ENCODE measurements at regions not wholly inside any gene's neighbourhood (a gene's known extent, or its start where the extent isn't known, plus 50 kb on each side); places are given as distances from the start of the nearest gene placed in this dataset.

DNA sequence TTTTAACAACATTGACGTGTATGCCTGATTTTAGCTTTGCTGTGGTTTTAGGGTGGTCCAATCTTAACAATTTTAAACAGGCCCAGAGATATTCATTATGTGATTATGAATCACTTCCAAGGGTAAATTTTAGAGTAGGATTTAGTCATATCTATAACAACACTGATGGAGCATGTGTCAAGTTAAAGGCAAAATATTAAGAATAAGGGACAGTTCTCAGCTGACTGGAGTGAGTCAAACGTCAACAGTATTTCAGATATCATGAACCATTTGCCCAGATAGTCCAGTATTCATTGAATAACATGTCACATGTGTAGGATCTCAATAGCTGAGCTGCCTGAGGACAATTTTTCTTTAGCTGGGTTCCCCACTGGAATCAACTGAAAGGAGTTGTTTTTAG, 61.3 kb upstream of the VCX2 start:
- no peaks in the 10 kb centered on the region for H3K27me3 ChIP-seq (replicated peaks; ENCODE audit: control insufficient read depth, insufficient read depth, low read length)
- H3K9me3 Mint-ChIP-seq (ENCODE audit: unreplicated experiment): no peaks in the 10 kb centered on the region
- no peaks in the 10 kb centered on the region for H3K36me3 ChIP-seq (ENCODE audit: control insufficient read depth, insufficient read depth, low read length)
- ChIA-PET CTCF (no interaction called here), POLR2A (no interaction called here)
- H3K4me3 Mint-ChIP-seq (ENCODE audit: unreplicated experiment): no peak overlapping the region
- no peaks in the 10 kb centered on the region for H3K4me1 Mint-ChIP-seq (ENCODE audit: low read depth, unreplicated experiment)
- H3K4me1 ChIP-seq: no peaks in the 10 kb centered on the region
- no peak overlapping the region for H3K27ac Mint-ChIP-seq (ENCODE audit: unreplicated experiment)
- H3K27me3 Mint-ChIP-seq (ENCODE audit: insufficient read depth, unreplicated experiment): no peaks in the 10 kb centered on the region
- no TSS peak for BruUV-seq (replicated peaks)
- H3K9me3 ChIP-seq: no peaks in the 10 kb centered on the region
- intact Hi-C loops (cut with micrococcal nuclease; ENCODE audit: unreplicated experiment): no loop called here
- H3K36me3 Mint-ChIP-seq (ENCODE audit: insufficient read depth, unreplicated experiment): no peaks in the 10 kb centered on the region
- no peak overlapping the region for H3K4me3 ChIP-seq (ENCODE audit: low read depth, low read length)
- TF ChIP-seq, protein P1, sequence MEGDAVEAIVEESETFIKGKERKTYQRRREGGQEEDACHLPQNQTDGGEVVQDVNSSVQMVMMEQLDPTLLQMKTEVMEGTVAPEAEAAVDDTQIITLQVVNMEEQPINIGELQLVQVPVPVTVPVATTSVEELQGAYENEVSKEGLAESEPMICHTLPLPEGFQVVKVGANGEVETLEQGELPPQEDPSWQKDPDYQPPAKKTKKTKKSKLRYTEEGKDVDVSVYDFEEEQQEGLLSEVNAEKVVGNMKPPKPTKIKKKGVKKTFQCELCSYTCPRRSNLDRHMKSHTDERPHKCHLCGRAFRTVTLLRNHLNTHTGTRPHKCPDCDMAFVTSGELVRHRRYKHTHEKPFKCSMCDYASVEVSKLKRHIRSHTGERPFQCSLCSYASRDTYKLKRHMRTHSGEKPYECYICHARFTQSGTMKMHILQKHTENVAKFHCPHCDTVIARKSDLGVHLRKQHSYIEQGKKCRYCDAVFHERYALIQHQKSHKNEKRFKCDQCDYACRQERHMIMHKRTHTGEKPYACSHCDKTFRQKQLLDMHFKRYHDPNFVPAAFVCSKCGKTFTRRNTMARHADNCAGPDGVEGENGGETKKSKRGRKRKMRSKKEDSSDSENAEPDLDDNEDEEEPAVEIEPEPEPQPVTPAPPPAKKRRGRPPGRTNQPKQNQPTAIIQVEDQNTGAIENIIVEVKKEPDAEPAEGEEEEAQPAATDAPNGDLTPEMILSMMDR (IDR thresholded peaks at IDR 0.05; ENCODE audit: insufficient read depth in 1 of 2, low read depth in 1 of 2, low read length in 1 of 2, severe bottlenecking in 1 of 2, unreplicated experiment in 1 of 2): no peak
- no peak for DNase-seq

DNA sequence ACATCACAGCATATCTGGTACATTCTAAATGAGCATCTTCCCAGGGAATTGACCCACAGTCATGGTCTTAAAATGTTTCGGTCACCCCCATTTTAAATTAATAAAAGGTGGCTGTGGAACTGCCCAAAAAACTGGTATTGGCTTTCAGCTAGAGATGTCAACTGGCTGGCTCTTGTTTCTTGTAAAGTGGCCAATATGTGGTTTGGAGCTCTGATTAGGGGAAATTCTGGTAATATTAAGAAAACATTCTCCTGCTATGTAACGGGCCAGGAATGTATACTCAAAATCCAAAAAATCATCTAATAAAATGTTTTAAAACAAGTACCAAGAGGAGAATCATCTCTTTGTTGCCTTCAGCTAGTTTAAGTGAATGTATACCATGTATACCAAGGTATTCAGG, 62.0 kb upstream of the VCX2 start:
- CTCF ChIA-PET: no interaction called here
- H3K36me3 Mint-ChIP-seq (ENCODE audit: insufficient read depth, unreplicated experiment): no peaks in the 10 kb centered on the region
- no peak overlapping the region for H3K4me3 ChIP-seq (ENCODE audit: low read depth, low read length)

DNA sequence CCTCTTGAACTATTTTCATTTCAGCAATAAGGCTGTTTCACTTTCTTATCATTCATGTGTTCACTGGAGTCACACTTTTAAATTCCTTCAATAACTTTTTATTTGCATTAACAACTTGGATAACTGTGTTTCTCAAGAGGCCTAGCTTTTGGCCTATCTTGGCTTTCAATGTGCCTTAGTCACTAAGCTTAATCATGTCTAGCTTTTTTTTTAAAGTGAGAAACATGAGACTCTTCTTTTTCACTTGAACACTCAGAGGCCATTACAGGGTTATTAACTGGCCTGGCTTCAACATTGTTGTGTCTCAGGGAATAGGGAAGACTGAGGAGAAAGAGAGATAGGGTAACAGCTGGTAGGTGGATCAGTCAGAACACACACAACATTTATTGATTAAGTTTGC, 64.0 kb upstream of the VCX2 start:
- H3K36me3 ChIP-seq (ENCODE audit: control insufficient read depth, insufficient read depth, low read length): no peaks in the 10 kb centered on the region
- H3K4me1 ChIP-seq: no peaks in the 10 kb centered on the region
- H3K36me3 Mint-ChIP-seq (ENCODE audit: insufficient read depth, unreplicated experiment): no peaks in the 10 kb centered on the region
- H3K27me3 ChIP-seq (replicated peaks; ENCODE audit: control insufficient read depth, insufficient read depth, low read length): no peaks in the 10 kb centered on the region
- intact Hi-C loops (cut with micrococcal nuclease; ENCODE audit: unreplicated experiment): loop anchor here (5.0 kb wide), 1 partner anchor 238 kb away; no protein-coding TSS in a partner anchor
- TF ChIP-seq, protein P1 (IDR thresholded peaks at IDR 0.05; ENCODE audit: insufficient read depth in 1 of 2, low read depth in 1 of 2, low read length in 1 of 2, severe bottlenecking in 1 of 2, unreplicated experiment in 1 of 2): no peak
- no peak overlapping the region for H3K27ac Mint-ChIP-seq (ENCODE audit: unreplicated experiment)
- CTCF ChIA-PET: no interaction called here
- H3K4me3 ChIP-seq (ENCODE audit: low read depth, low read length): no peak overlapping the region
- H3K4me3 Mint-ChIP-seq (ENCODE audit: unreplicated experiment): no peak overlapping the region
- no peaks in the 10 kb centered on the region for H3K4me1 Mint-ChIP-seq (ENCODE audit: low read depth, unreplicated experiment)
- POLR2A ChIA-PET: no interaction called here
- H3K9me3 Mint-ChIP-seq (ENCODE audit: unreplicated experiment): no peaks in the 10 kb centered on the region
- BruUV-seq (replicated peaks): no TSS peak
- no peak for DNase-seq
- no peaks in the 10 kb centered on the region for H3K27me3 Mint-ChIP-seq (ENCODE audit: insufficient read depth, unreplicated experiment)
- no peaks in the 10 kb centered on the region for H3K9me3 ChIP-seq

More for the DNA sequence above, 62.0 kb upstream of the VCX2 start:
- Mint-ChIP-seq H3K27ac (ENCODE audit: unreplicated experiment) (no peak overlapping the region), H3K4me3 (ENCODE audit: unreplicated experiment) (no peak overlapping the region), H3K27me3 (ENCODE audit: insufficient read depth, unreplicated experiment) (no peaks in the 10 kb centered on the region), H3K9me3 (ENCODE audit: unreplicated experiment) (no peaks in the 10 kb centered on the region), H3K4me1 (ENCODE audit: low read depth, unreplicated experiment) (no peaks in the 10 kb centered on the region)
- TF ChIP-seq, protein P1 (IDR thresholded peaks at IDR 0.05; ENCODE audit: insufficient read depth in 1 of 2, low read depth in 1 of 2, low read length in 1 of 2, severe bottlenecking in 1 of 2, unreplicated experiment in 1 of 2): no peak
- H3K36me3 ChIP-seq (ENCODE audit: control insufficient read depth, insufficient read depth, low read length): no peaks in the 10 kb centered on the region
- POLR2A ChIA-PET: no interaction called here
- no peaks in the 10 kb centered on the region for H3K4me1 ChIP-seq
- no peak for DNase-seq
- no peaks in the 10 kb centered on the region for H3K27me3 ChIP-seq (replicated peaks; ENCODE audit: control insufficient read depth, insufficient read depth, low read length)
- intact Hi-C loops (cut with micrococcal nuclease; ENCODE audit: unreplicated experiment): no loop called here
- BruUV-seq (replicated peaks): no TSS peak
- no peaks in the 10 kb centered on the region for H3K9me3 ChIP-seq
